HG03354 (cell line): ENCODE measurements at regions not wholly inside any gene's neighbourhood (a gene's known extent, or its start where the extent isn't known, plus 50 kb on each side); places are given as distances from the start of the nearest gene placed in this dataset.
"Not testable (repeated sequence)": the region's sequence is repeated elsewhere in the genome, so short reads cannot be mapped to it uniquely, and the experiment has no call there.

Experiments used
- ATAC-seq: cut with Tn5 transposase; IDR thresholded peaks from one replicate; pipeline ENCODE4 v1.9.1; 2021; ENCODE audit warnings: mild to moderate bottlenecking; ENCODE audit not compliant: unreplicated experiment, poor library complexity, severe bottlenecking

DNA sequence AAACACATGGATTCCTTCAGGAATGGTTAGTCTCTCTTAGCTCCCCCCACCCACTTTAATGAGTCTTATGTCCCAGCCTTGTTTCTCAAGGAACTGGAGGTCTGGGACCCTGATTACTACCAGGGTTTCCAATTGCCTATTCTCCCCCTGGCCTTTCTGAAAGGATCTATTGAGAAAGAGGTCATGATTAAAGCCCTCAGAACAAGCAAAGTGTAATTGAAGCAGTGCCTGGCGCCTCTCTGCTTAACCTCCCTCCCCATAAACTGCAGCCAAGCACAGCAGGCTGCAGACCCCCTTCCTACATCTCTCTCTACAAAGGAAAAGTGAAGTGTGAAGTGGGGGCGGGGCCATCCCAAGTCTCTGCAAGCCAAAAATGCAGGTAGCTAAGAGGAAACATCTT lies 159.7 kb upstream of the CDH11 start:
- no peak for ATAC-seq

DNA sequence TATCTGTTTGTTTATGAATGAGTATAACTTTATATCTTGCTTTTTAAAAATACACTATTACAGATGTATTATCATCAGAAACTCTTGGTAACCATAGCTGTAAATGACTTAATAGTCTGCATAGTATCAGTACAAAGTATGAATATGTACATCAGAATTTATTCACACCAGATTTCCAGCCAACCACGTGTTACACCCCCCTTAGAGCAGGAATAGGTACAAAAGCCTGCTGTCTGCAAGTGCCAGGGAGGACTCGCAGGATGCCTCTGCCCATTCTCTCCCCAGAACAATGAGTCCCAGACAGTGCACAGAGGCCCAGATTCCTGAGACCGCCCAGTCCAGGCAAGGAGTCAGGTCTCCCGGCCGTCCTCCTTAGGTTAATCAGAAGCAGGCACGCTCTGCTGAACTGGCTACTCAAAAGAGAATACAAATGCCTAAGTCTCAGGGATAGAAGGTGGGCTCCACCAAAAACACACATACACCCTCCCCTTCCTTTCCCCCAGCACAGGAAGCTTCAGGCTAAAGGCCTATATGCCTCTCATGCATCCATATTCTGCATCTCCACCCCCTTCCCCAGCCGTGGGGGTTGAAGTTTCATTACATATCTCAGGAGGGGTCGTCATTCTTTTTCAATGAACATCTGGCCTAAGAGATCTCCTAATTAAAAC lies 159.1 kb upstream of the CDH11 start:
- ATAC-seq: no peak

DNA sequence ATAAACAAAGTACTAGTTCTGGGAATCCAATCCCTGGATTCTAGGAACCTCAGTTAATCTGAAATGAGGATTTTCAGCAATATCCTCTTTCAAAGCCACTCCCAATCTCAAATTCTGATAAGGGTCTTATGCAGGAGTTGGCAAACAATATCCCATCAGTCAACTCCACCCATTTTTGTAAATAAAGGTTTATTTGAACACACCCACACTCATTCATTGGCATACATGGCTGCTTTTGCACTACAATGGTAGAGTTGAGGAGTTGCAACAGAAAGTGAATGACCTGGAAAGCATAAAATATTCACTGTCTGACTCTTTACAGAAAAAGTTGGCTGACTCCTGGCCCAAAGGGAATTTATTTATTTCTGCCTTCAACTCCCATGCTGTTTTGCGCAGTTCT lies 157.7 kb upstream of the CDH11 start:
- no peak for ATAC-seq

DNA sequence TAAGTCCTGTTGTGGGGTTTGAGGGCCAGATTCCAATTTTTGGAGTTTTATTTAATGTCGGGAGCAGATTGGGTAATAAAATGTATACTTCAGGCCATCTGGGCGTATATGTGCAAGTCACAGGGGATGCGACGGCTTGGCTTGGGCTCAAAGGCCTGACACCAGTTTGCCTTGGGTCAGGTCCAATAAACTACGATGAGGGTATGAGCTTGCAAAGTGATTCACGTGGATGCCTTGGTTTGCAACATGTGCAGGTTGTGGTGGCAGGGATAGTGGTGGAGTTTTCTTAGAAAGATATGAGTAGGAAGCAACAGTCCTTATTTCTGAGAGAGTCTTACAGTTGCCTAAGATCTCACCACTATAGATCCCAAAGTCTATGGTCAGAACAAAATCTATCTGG lies 157.0 kb upstream of the CDH11 start:
- ATAC-seq: no peak

DNA sequence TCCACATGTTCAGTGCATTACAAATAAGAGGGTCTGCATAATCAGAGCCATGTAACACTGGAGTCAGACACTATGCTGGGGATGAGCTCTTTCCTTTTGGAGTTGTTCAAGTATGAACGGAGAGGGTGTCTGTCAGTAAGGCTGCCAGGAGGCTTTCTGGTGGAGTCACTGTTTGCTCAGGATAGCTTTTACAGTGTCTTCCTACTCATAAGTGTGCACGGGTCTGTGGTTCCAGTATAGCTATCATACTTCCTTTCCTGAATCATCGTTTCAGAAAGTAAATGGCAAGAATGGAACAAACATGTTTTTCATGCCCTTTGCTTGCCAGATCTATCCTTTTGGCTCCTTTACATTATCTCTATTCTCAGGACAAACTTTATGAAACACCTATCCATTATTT lies 152.7 kb upstream of the CDH11 start:
- ATAC-seq: no peak

DNA sequence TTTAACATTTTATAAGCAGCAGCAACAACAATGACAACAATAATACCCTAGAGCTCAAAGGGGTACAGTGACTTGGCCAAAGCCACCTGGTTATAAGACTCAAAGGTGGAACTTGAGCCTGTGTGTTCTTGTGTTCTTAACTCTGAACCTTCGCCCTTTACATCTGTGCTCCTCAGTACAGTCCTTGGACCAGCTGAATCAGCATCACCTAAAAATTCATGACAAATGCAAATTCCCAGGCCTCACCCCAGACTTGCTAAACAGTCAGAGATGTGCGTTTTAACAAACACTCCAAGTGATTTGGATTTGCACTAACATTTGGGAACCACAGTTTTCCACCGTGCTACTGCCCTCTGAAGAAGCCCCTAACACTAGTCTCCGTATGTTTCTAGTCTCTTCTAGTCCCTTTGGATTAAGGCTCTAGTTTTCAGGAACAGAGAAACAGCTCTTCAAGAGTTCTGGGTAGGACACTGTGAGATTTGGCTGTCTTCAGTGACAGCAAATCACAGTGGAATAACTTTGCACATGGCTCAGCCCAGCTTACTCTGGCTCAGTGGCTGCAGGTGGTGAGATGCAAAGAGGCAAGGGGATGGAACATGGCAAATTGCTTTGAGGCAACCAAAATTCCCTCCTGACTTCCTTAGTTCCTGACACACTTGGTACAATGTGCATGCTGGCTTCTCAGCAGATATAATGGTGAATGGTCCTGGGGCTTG lies 151.0 kb upstream of the CDH11 start:
- no peak for ATAC-seq

GRCh38 chr16:65271996-65272395 lies 150.1 kb upstream of the CDH11 start:
- ATAC-seq: no peak

DNA sequence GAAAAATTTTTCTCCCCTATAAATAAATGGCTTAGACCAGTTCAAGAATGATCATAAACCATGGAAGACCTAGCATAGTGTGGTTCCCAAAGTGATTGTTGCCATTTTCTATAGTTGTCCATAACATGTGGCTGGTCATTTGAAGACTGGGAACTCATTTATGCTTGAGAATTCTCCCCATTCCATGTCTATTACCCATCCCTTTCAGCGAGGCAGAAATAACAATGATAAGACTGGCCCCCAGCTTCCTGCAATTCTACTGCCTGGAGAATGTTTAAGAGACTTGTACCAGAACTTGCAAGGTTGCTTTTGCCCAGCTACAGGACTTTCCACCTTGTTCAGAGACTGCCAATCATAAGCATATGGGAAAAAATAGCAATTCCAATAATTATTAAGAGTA lies 146.5 kb upstream of the CDH11 start:
- ATAC-seq: no peak

DNA sequence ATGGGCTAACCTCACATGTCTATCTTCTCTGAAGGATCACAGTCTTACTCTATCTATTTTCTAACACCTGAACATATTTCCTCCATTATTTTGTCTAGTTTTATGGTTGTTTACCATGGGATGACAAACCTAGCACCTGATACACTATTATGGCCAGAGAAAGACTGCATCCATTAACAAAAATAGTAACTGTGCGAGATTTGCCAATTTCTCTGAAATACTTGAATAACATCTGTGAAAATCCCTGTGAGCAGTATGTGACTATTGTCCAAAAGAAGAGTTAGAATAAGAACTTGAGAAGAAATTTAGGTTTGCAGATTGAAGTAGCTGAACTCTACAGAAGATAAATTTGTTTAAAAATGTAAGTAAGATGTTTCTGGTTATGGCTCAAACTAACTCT lies 142.0 kb upstream of the CDH11 start:
- ATAC-seq: no peak

- ATAC-seq: no peak
Observed at GRCh38 chr16:65260746-65261145, 138.9 kb upstream of the CDH11 start.

DNA sequence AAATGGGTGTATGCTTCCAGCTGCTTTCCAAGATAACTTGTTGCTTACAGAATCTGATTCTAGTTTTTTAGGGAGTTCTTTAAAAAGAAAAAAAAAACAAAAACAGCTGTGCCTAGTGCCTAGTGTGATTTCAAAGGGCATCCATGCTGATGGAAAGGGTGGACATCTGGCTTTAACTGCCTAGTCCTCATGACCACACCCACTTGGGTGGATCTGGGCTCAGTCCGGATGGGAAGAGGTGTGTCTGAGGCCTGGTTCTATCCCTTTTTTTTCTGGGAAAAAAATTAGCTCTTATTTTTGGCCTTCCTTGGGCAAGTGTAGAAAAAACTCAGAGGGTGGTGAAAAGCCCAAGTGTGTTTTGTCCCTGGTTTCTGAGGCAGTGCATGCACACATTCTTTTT lies 132.3 kb upstream of the CDH11 start:
- ATAC-seq: no peak

DNA sequence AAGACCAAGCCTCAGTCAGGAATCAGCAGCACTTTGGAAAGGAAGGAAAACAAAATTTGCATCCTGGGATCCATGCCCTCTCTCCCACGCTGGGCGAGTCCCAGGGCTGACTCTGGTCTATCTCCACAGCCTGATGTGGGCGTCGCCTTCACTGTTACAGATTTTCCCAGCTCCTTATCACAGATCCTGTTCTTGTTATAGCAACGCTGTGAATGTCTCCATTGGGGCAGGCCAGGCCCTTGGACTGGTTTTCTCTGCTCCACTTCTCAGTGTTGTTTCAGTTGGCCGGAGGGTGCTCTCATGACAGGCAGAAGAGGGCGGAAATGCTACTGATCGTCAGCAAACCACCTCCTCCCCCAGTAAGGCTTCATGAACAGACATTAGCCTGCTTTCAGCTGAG lies 127.9 kb upstream of the CDH11 start:
- no peak for ATAC-seq

GRCh38 chr16:65244787-65245186 lies 122.9 kb upstream of the CDH11 start:
- no peak for ATAC-seq

GRCh38 chr16:65235339-65236177 lies 113.7 kb upstream of the CDH11 start:
- no peak for ATAC-seq

- ATAC-seq: not testable (repeated sequence)
Observed at GRCh38 chr16:65234721-65235320, 113.0 kb upstream of the CDH11 start.

GRCh38 chr16:65229191-65229662 lies 107.4 kb upstream of the CDH11 start:
- no peak for ATAC-seq

DNA sequence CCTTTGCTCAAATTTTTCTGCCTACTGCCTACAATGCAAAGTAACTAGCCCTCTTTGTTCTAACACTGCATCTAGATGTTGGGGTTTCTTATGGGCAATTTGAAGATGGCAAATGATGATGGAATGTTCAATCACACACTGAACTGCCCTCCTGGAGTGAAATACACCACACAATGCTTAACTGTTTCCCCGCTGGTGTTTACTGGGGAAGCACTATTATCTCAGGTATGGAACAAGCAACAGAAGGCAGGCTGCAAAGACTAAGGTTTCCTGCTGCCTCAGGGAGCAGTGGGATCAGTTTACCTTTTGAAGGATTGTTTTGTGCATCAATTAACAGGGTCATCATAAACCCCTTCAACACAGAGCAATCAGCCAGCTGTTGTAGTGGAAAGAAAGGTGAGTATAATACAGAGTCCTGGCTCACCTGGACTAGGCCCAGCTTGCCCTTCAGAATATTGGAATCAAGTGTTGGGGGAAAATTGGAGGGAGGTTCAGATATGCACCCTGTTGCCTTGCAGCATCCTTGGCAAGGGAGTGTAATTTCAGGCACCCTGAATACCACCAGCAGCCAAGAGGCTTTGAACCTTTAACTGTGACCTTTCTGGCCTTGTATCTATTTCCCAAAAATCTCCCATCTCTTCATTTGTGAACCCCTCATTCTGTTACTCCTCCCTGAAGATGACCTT lies 105.4 kb upstream of the CDH11 start:
- no peak for ATAC-seq

GRCh38 chr16:65226077-65226476 lies 104.2 kb upstream of the CDH11 start:
- ATAC-seq: no peak

GRCh38 chr16:65225488-65225887 lies 103.6 kb upstream of the CDH11 start:
- ATAC-seq: no peak

DNA sequence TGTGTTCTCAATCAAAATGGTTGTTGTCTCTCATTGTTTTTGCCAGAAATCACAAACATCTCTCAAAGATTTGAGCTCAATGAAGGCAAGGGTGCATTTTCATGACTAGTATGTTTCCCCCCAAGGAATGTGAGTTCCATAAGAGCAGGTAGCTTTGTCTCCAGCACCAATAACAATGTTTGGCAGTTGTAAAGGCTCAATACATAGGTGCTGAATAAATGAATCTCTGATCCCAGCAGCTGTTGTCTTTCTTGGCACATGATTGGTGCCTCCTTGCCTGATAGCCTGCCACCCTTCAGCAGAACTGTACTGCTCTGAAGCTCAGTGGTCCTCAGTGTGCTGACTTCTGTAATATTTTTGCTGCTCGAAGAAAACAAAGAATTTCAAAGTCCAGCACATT lies 103.1 kb upstream of the CDH11 start:
- no peak for ATAC-seq
